Activated CD8-positive, alpha-beta T cell treated with anti-CD3 and anti-CD28 coated beads, Interleukin-2, amount 10 ng/mL, durations not matched to agents 7 days and 5 days (primary cell): ENCODE measurements at regions not wholly inside any gene's neighbourhood (a gene's known extent, or its start where the extent isn't known, plus 50 kb on each side); places are given as distances from the start of the nearest gene placed in this dataset.

Experiments
- ATAC-seq: fragments of 150-1000 bp; cut with Tn5 transposase; one replicate; pipeline ENCODE4 v1.10.0; 2021; ENCODE audit warnings: moderate library complexity
- CTCF ChIA-PET: fragments of 350-600 bp; sonication (Branson Sonifier 250); formaldehyde crosslinking; loops from one replicate; lab custom pipeline; 2021; ENCODE audit warnings: antibody characterized with exemption; lab: Charles Lee
- POLR2A ChIA-PET: fragments of 350-600 bp; sonication (Branson Sonifier 250); formaldehyde crosslinking; loops from one replicate; lab custom pipeline; 2021; ENCODE audit warnings: antibody characterized with exemption; lab: Charles Lee
- DNase-seq: peaks from one replicate; pipeline ENCODE4 v3.0.0-alpha.2; 2020
- H3K27ac Mint-ChIP-seq: one replicate; pipeline ENCODE4 v1.8.0; 2021; ENCODE audit warnings: mild to moderate bottlenecking, mixed read lengths
- H3K27me3 Mint-ChIP-seq: one replicate; pipeline ENCODE4 v1.8.0; 2021; ENCODE audit warnings: low read depth, mixed read lengths
- H3K36me3 Mint-ChIP-seq: one replicate; pipeline ENCODE4 v1.8.0; 2021; ENCODE audit warnings: low read depth, mixed read lengths
- H3K4me1 Mint-ChIP-seq: one replicate; pipeline ENCODE4 v1.8.0; 2021; ENCODE audit warnings: low read depth, mixed read lengths
- H3K4me3 Mint-ChIP-seq: one replicate; pipeline ENCODE4 v1.8.0; 2021; ENCODE audit warnings: mild to moderate bottlenecking, mixed read lengths
- H3K9me3 Mint-ChIP-seq: one replicate; pipeline ENCODE4 v1.8.0; 2022; ENCODE audit warnings: mixed read lengths; ENCODE audit not compliant: insufficient read depth

DNA sequence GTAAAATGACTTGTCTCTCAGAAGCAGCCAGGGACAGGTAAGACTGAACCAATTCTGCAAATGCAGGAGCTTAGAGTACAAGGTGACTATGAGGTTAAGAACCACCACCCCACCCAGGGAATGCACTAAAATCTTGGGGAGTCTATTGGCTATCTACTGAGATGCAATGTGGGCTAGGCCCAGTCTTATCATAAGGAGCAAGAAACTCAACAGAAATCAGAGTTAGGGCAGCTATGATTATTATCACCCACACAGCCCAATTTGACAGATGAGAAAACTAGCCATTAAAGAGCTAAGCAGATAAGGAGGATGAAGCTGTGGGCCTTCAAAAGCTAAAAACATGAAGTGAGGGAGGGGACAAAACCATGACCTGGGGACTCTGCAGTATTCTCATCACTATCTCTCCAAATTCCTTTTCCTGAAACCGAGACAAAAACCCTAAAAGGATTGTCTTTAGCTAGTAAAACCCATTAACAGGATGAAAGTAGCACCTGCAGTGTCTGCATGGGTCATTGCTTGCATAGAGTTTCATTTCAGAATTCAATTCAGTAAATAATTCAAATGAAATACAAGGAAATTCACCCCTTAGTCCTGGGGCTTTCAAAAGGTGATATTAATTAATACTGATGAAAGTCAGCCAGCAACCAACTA lies 68.8 kb upstream of the USP47 start:
- ChIA-PET CTCF (interaction anchor here (0.9 kb wide), 1 partner anchor 843 kb away, joined by 3 read pairs; no protein-coding TSS in a partner anchor), POLR2A (no interaction called here)
- H3K4me3 Mint-ChIP-seq, result no peak overlapping the region
- DNase-seq (no peak), ATAC-seq (no peak)
- no peaks in the 10 kb centered on the region for H3K4me1 Mint-ChIP-seq
- no peaks in the 10 kb centered on the region for H3K9me3 Mint-ChIP-seq
- H3K27ac Mint-ChIP-seq, result no peak overlapping the region
- H3K36me3 Mint-ChIP-seq, result no peaks in the 10 kb centered on the region
- H3K27me3 Mint-ChIP-seq, result peaks cover 36% of the 10 kb centered on the region

GRCh38 chr11:11770921-11771486 lies 70.8 kb upstream of the USP47 start:
- Mint-ChIP-seq H3K27me3 (peaks cover 39% of the 10 kb centered on the region), H3K9me3 (no peaks in the 10 kb centered on the region), H3K4me1 (no peaks in the 10 kb centered on the region), H3K4me3 (no peak overlapping the region), H3K27ac (no peak overlapping the region), H3K36me3 (no peaks in the 10 kb centered on the region)
- no peak for ATAC-seq
- CTCF ChIA-PET, result interaction anchor here (1.4 kb wide), 1 partner anchor 16 kb away, joined by 6 read pairs; no protein-coding TSS in a partner anchor
- POLR2A ChIA-PET, result no interaction called here
- no peak for DNase-seq

- Mint-ChIP-seq H3K36me3 (no peaks in the 10 kb centered on the region), H3K4me1 (no peaks in the 10 kb centered on the region), H3K9me3 (no peaks in the 10 kb centered on the region), H3K27ac (no peak overlapping the region), H3K4me3 (no peak overlapping the region), H3K27me3 (peaks cover 37% of the 10 kb centered on the region)
- POLR2A ChIA-PET, result no interaction called here
- CTCF ChIA-PET, result interaction anchor here (0.6 to 1.4 kb wide), 2 partner anchors 17 to 1190 kb away, joined by 3 to 6 read pairs; no protein-coding TSS in a partner anchor
- ATAC-seq (no peak), DNase-seq (no peak)
Observed at GRCh38 chr11:11770296-11770695, 71.5 kb upstream of the USP47 start.

DNA sequence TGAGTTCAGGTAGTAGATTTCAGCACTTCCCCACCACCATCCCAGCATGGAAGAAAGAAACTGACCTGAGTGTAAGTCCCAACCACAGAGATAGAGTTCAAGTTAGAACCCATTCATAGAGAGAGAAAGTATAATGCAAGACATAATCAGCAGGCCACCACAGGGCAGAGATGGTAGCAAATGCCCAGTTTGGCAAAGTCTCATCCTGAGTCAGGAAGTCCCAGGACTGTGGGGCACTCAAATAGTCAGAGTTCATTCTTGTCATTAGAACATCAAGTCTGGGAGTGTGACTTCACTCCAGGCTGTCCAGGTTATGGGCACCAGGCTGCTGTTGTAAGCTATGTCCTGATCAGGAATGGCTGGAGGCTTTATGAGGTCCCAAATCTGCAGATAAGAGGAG lies 72.0 kb upstream of the USP47 start:
- H3K27ac Mint-ChIP-seq, result no peak overlapping the region
- H3K4me3 Mint-ChIP-seq, result no peak overlapping the region
- ATAC-seq (no peak), DNase-seq (no peak)
- no peaks in the 10 kb centered on the region for H3K9me3 Mint-ChIP-seq
- ChIA-PET POLR2A (interaction anchor here (0.6 kb wide), 1 partner anchor 254 kb away, joined by 3 read pairs; no protein-coding TSS in a partner anchor), CTCF (interaction anchor here (0.6 kb wide), 1 partner anchor 1189 kb away, joined by 3 read pairs; no protein-coding TSS in a partner anchor)
- H3K4me1 Mint-ChIP-seq, result no peaks in the 10 kb centered on the region
- H3K27me3 Mint-ChIP-seq, result peaks cover 34% of the 10 kb centered on the region
- no peaks in the 10 kb centered on the region for H3K36me3 Mint-ChIP-seq

DNA sequence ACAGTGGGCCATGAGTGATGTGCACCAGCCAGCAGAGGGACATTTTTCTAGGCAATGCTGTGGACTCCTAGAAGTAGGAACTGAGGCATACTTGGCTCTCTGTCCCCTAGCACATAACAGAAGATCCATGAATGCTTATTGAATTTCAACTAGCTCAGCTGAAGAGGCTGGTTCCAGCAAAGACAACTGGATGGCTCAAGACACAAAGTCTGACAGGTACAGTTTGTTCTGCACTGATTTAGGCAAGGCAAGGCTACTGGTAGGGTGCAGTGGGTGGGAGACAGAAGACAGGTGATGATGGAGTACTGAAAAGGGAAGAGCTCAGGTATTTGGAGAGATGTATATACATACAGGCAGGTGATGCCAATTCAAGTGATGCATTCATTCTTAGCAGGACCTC lies 72.4 kb upstream of the USP47 start:
- Mint-ChIP-seq H3K9me3 (no peaks in the 10 kb centered on the region), H3K27ac (no peak overlapping the region), H3K4me1 (no peaks in the 10 kb centered on the region), H3K36me3 (no peaks in the 10 kb centered on the region), H3K4me3 (no peak overlapping the region), H3K27me3 (peaks cover 32% of the 10 kb centered on the region)
- ChIA-PET POLR2A (interaction anchor here (0.6 kb wide), 1 partner anchor 253 kb away, joined by 3 read pairs; no protein-coding TSS in a partner anchor), CTCF (interaction anchor here (0.6 kb wide), 1 partner anchor 1189 kb away, joined by 3 read pairs; no protein-coding TSS in a partner anchor)
- ATAC-seq (no peak), DNase-seq (no peak)

- ChIA-PET POLR2A (no interaction called here), CTCF (no interaction called here)
- DNase-seq (no peak), ATAC-seq (no peak)
- peaks cover 25% of the 10 kb centered on the region for H3K27me3 Mint-ChIP-seq
- H3K4me1 Mint-ChIP-seq, result no peaks in the 10 kb centered on the region
- H3K4me3 Mint-ChIP-seq, result no peak overlapping the region
- no peaks in the 10 kb centered on the region for H3K36me3 Mint-ChIP-seq
- no peak overlapping the region for H3K27ac Mint-ChIP-seq
- H3K9me3 Mint-ChIP-seq, result no peaks in the 10 kb centered on the region
Observed at GRCh38 chr11:11764423-11764803, 77.4 kb upstream of the USP47 start.

DNA sequence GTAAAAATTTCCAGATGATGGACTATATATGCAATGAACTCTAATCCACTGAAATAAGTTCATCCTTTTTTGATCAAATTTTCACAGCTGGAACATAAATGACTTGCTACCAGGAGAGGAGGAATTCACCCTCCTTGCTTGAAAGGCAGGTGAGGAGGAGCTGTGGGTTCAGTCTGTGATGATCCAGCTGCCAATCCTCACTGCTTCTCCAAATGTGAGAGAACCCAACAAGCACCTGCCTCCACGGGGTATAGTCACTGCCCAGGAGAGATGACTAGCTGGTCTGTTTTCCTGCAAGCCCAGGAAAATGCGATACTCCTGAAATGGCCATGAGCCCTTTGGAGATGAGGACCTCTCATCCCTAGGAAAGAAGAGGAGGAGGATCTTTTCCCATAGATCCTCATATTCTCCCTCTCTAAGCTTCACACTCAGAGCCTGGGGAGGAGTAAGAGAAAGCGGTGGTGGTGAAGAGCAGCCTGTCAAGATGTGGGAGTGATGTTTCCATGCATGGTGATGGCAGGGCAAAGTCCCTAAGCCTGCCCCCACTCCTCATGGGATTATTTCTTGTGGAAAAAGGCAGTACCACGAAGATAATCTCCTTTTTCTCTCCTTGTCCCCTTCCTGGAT lies 77.9 kb upstream of the USP47 start:
- ChIA-PET POLR2A (no interaction called here), CTCF (no interaction called here)
- ATAC-seq, result no peak

GRCh38 chr11:11760838-11761237 lies 80.9 kb upstream of the USP47 start:
- H3K27ac Mint-ChIP-seq, result no peak overlapping the region

More for the DNA sequence above, 77.9 kb upstream of the USP47 start:
- DNase-seq, result no peak
- H3K27me3 Mint-ChIP-seq, result peaks cover 23% of the 10 kb centered on the region
- no peaks in the 10 kb centered on the region for H3K9me3 Mint-ChIP-seq
- H3K27ac Mint-ChIP-seq, result no peak overlapping the region
- no peak overlapping the region for H3K4me3 Mint-ChIP-seq
- H3K36me3 Mint-ChIP-seq, result no peaks in the 10 kb centered on the region
- no peaks in the 10 kb centered on the region for H3K4me1 Mint-ChIP-seq

DNA sequence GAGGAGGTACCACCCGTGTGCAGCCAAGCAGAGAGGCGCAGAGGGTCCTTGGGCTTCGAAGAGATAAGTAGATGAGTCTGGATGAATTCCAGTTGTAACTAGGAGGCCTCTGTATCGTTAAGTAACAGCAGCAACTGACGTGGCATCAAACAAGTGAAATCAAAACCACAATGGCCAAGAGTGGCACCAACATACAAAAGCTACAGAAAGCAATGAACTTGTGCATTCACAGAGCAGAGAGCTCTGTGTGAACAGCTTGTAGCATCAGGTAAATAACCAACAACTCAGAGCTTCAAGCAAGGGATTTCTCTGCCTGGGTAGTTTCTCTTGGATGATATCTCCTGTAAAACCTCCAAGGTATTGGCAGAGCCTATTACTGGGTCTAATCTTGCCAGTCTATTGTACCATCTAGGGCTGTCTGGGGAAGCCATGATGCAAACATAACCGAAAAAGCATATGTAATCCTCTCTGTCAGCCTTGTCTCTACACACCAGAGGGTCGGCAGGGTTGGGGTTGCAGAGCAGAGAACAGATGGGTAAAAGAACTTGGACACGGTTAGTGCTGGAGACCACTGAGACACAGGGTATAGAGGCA lies 83.1 kb upstream of the USP47 start:
- Mint-ChIP-seq H3K27ac (no peak overlapping the region), H3K9me3 (no peaks in the 10 kb centered on the region), H3K4me3 (no peak overlapping the region), H3K27me3 (peaks cover 4% of the 10 kb centered on the region), H3K36me3 (no peaks in the 10 kb centered on the region), H3K4me1 (no peaks in the 10 kb centered on the region)
- no peak for DNase-seq
- POLR2A ChIA-PET, result no interaction called here
- no peak for ATAC-seq
- CTCF ChIA-PET, result no interaction called here

More at GRCh38 chr11:11760838-11761237, 80.9 kb upstream of the USP47 start:
- Mint-ChIP-seq H3K27me3 (peaks cover 13% of the 10 kb centered on the region), H3K9me3 (no peaks in the 10 kb centered on the region), H3K36me3 (no peaks in the 10 kb centered on the region), H3K4me3 (no peak overlapping the region), H3K4me1 (no peaks in the 10 kb centered on the region)
- no peak for ATAC-seq
- no peak for DNase-seq
- POLR2A ChIA-PET, result no interaction called here
- CTCF ChIA-PET, result interaction anchor here (1.3 kb wide), 1 partner anchor 27 kb away, joined by 3 read pairs; no protein-coding TSS in a partner anchor

- Mint-ChIP-seq H3K4me3 (no peak overlapping the region), H3K9me3 (no peaks in the 10 kb centered on the region), H3K4me1 (no peaks in the 10 kb centered on the region), H3K27me3 (peaks cover 4% of the 10 kb centered on the region), H3K27ac (no peak overlapping the region), H3K36me3 (no peaks in the 10 kb centered on the region)
- ATAC-seq (no peak), DNase-seq (no peak)
- POLR2A ChIA-PET, result no interaction called here
- CTCF ChIA-PET, result no interaction called here
Observed at GRCh38 chr11:11757909-11758308, 83.9 kb upstream of the USP47 start.

- no peak for DNase-seq
- CTCF ChIA-PET, result no interaction called here
- H3K9me3 Mint-ChIP-seq, result no peaks in the 10 kb centered on the region
- no peak overlapping the region for H3K4me3 Mint-ChIP-seq
- no peaks in the 10 kb centered on the region for H3K27me3 Mint-ChIP-seq
- ATAC-seq, result no peak
- H3K27ac Mint-ChIP-seq, result no peak overlapping the region
- no peaks in the 10 kb centered on the region for H3K36me3 Mint-ChIP-seq
- no peaks in the 10 kb centered on the region for H3K4me1 Mint-ChIP-seq
- POLR2A ChIA-PET, result no interaction called here
Observed at GRCh38 chr11:11756718-11757117, 85.1 kb upstream of the USP47 start.

DNA sequence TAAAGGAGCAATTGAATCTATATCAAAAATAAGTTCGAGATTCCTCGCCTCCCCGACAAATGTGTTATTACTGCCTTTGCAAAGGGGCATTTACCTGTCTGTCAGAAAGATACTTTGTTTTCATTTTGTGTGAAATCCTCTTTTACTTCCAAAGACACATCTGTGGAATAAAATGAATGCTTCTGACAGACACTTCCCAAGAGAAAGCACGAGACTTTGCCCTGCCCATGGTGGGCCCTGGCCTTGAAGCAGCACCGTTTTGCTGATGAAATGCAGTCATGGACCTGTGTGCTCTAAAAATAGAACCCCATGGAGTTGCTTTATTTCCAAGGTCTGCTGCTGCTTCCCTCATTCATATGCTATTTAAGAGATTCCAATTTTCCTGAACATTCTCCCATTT lies 85.9 kb upstream of the USP47 start:
- H3K4me1 Mint-ChIP-seq, result no peaks in the 10 kb centered on the region
- no peak overlapping the region for H3K27ac Mint-ChIP-seq
- no peaks in the 10 kb centered on the region for H3K36me3 Mint-ChIP-seq
- ChIA-PET CTCF (no interaction called here), POLR2A (no interaction called here)
- no peak for DNase-seq
- H3K9me3 Mint-ChIP-seq, result no peaks in the 10 kb centered on the region
- H3K27me3 Mint-ChIP-seq, result no peaks in the 10 kb centered on the region
- H3K4me3 Mint-ChIP-seq, result no peak overlapping the region
- ATAC-seq, result no peak
